Activated naive CD4-positive, alpha-beta T cell treated with anti-CD3 and anti-CD28 coated beads, Interleukin-2, amount 10 ng/mL, durations not matched to agents 7 days and 5 days (primary cell): ENCODE measurements at regions not wholly inside any gene's neighbourhood (a gene's known extent, or its start where the extent isn't known, plus 50 kb on each side); places are given as distances from the start of the nearest gene placed in this dataset.
"Not testable (repeated sequence)": the region's sequence is repeated elsewhere in the genome, so short reads cannot be mapped to it uniquely, and the experiment has no call there.

Source experiments
- CTCF ChIA-PET: fragments of 350-600 bp; sonication (Branson Sonifier 250); formaldehyde crosslinking; loops from one replicate; lab custom pipeline; 2021; ENCODE audit warnings: antibody characterized with exemption; lab: Charles Lee
- DNase-seq: peaks from one replicate; pipeline ENCODE4 v3.0.0-alpha.2; 2020
- H3K27ac Mint-ChIP-seq: one replicate; pipeline ENCODE4 v1.8.0; 2021; ENCODE audit warnings: mild to moderate bottlenecking, moderate library complexity, mixed read lengths
- H3K27me3 Mint-ChIP-seq: one replicate; pipeline ENCODE4 v1.8.0; 2021; ENCODE audit warnings: mild to moderate bottlenecking, mixed read lengths
- H3K36me3 Mint-ChIP-seq: one replicate; pipeline ENCODE4 v1.8.0; 2021; ENCODE audit warnings: mixed read lengths
- H3K4me1 Mint-ChIP-seq: one replicate; pipeline ENCODE4 v1.8.0; 2021; ENCODE audit warnings: mixed read lengths
- H3K4me3 Mint-ChIP-seq: one replicate; pipeline ENCODE4 v1.8.0; 2021; ENCODE audit warnings: mild to moderate bottlenecking, moderate library complexity, mixed read lengths
- H3K9me3 Mint-ChIP-seq: one replicate; pipeline ENCODE4 v1.8.0; 2021; ENCODE audit warnings: mixed read lengths

DNA sequence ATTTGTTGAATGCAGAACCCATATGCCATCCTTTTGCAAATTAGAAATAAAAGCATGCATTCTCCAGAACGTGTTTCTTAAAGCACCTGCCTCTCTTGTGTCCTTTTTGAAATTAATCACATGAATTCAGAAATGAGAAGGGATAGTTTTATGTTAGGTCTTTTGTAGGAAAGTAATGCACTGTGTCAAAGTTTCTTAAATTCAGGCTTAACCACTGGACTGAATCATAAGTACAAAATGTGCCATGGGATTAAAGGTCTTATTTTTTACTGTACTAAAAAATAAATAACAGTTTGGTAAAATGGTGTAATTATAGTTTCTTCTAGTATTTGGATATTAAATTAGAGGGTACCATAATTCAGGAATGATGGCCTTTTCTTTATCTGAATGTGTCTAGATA is 290.1 kb upstream of the USP25 start:
- H3K27ac Mint-ChIP-seq = no peak overlapping the region
- CTCF ChIA-PET = interaction anchor here (0.5 kb wide), 1 partner anchor 14 kb away, joined by 3 read pairs; no protein-coding TSS in a partner anchor
- DNase-seq = no peak
- no peaks in the 10 kb centered on the region for H3K36me3 Mint-ChIP-seq
- no peaks in the 10 kb centered on the region for H3K4me1 Mint-ChIP-seq
- H3K9me3 Mint-ChIP-seq = no peaks in the 10 kb centered on the region
- H3K27me3 Mint-ChIP-seq = no peaks in the 10 kb centered on the region
- H3K4me3 Mint-ChIP-seq = no peak overlapping the region

DNA sequence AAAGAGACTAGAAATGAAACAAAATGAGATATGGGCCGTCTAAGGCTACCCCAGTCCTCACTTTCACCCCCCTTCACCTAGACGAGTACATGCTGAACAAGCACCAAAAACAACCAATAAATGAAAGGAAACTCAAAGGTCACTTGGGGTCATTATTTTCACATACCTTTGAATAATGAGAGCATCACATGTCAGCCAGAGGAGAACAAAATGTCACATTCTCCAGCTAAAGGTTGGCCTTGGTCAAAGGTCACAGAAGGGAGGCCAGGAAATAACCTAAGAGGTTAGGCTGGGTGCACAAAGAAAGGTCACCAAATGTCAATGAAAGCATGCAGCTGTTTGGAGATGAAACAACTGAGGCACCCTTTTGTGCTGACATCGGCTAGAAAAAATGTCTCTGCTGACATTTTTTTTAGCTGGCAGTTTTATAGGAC is 288.7 kb upstream of the USP25 start:
- no peak for DNase-seq
- Mint-ChIP-seq H3K4me1 (no peaks in the 10 kb centered on the region), H3K27me3 (no peaks in the 10 kb centered on the region), H3K9me3 (no peaks in the 10 kb centered on the region), H3K27ac (no peak overlapping the region), H3K4me3 (no peak overlapping the region), H3K36me3 (no peaks in the 10 kb centered on the region)
- CTCF ChIA-PET = no interaction called here

DNA sequence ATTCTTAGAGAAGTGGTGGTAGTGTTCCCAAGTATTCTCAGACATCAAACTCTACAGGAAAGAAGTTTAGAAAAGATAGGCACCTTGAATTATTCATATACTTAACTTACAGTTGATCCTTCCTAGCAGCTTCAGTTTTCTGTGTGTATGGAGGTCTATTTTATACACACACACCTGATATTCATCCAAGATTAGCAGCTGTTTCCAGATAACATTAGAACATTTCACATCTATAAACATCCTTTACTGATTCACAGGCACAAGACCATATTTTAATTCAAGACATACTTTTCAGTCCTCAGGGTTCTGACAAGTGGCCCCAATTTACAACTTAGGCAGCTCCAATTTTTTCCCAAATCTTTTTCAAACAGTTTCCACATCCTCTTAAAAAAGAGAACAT is 287.8 kb upstream of the USP25 start:
- Mint-ChIP-seq H3K9me3 (no peaks in the 10 kb centered on the region), H3K4me1 (no peaks in the 10 kb centered on the region), H3K27me3 (no peaks in the 10 kb centered on the region), H3K27ac (no peak overlapping the region), H3K4me3 (no peak overlapping the region), H3K36me3 (no peaks in the 10 kb centered on the region)
- CTCF ChIA-PET = no interaction called here
- DNase-seq = no peak

DNA sequence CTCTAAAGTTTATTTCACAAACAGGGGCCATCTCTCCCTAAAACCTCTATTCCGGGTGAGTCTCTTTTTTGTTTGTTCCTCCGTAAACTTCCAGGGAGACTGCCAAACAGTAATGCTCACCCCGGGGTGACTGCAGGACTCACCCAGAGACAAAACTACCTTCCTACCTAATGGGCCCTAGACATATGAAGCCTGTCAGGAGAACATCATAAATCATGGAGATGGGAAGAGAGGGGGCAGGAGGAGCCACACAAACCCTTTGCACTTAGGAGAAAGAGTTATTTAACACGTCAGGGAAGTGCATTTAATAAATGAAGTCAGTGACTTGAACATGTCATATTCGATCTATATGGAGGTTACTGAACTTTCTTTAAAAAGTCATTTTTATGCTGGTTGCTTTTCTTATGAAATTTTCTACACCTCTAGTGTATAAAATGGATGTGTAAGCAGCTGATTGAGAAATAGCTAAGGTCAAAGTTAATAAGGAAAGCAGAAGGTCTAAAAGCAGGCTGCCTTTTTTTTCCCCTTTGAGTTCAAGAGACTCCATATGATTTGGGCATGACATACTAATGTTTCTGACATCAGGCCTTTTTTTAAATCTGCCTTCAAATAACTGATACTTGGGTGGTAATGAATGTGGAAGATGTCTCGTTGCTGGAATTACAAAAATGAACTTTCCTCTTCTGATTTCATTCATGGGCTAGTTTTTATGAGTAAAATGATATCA is 286.9 kb upstream of the USP25 start:
- CTCF ChIA-PET = no interaction called here

DNA sequence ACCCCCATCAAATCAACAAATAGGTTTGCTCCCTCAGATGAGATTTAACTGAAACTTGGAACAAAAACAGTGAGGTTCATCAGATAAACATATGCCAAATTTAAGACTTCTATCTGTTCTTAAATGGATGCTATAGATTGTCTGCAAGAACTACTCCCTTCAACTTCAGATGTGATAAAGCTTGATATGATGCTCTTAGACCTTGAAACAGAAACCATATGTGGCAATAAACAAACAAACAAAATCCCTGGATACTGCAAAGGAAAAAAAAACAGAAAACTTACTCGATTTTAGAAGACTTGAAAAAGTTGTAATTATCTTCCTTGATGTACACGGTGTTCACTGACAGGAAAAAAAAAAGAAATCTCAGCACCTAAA is 286.1 kb upstream of the USP25 start:
- DNase-seq = no peak
- no peaks in the 10 kb centered on the region for H3K4me1 Mint-ChIP-seq
- H3K27ac Mint-ChIP-seq = no peak overlapping the region
- no peaks in the 10 kb centered on the region for H3K9me3 Mint-ChIP-seq
- H3K4me3 Mint-ChIP-seq = no peak overlapping the region
- H3K27me3 Mint-ChIP-seq = no peaks in the 10 kb centered on the region
- CTCF ChIA-PET = no interaction called here
- H3K36me3 Mint-ChIP-seq = no peaks in the 10 kb centered on the region

More for the DNA sequence above, 286.9 kb upstream of the USP25 start:
- Mint-ChIP-seq H3K4me1 (no peaks in the 10 kb centered on the region), H3K27me3 (no peaks in the 10 kb centered on the region), H3K36me3 (no peaks in the 10 kb centered on the region), H3K4me3 (no peak overlapping the region), H3K27ac (no peak overlapping the region), H3K9me3 (no peaks in the 10 kb centered on the region)
- no peak for DNase-seq

- H3K9me3 Mint-ChIP-seq = no peaks in the 10 kb centered on the region
- CTCF ChIA-PET = interaction anchor here (0.7 kb wide), 1 partner anchor 109 kb away, joined by 3 read pairs; no protein-coding TSS in a partner anchor
Observed at GRCh38 chr21:15444118-15444960, 285.4 kb upstream of the USP25 start.

DNA sequence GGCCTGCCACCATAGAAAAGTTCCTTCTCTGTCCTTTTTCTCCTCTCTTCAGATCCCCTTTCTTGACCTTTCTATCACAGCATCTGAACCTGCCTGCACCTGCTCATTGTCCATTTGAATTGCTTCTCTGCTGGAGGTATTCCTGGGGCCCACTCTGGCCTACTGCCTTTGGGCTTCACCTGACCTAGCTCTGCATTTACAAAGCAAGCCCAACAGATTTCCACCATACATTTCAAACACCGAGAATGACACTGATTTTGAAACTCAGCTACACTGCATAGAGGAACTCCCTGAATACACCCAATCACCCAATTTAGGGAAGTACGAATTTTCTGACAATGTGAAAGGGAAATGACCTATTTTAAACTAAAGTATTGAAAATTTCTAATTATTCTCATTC is 284.5 kb upstream of the USP25 start:
- Mint-ChIP-seq H3K36me3 (no peaks in the 10 kb centered on the region), H3K4me3 (no peak overlapping the region), H3K9me3 (peaks cover 2% of the 10 kb centered on the region), H3K4me1 (no peaks in the 10 kb centered on the region), H3K27ac (no peak overlapping the region), H3K27me3 (no peaks in the 10 kb centered on the region)
- DNase-seq = no peak
- CTCF ChIA-PET = no interaction called here

More at GRCh38 chr21:15444118-15444960, 285.4 kb upstream of the USP25 start:
- H3K4me1 Mint-ChIP-seq = no peaks in the 10 kb centered on the region
- H3K27ac Mint-ChIP-seq = no peak overlapping the region
- DNase-seq = no peak
- H3K27me3 Mint-ChIP-seq = no peaks in the 10 kb centered on the region
- no peaks in the 10 kb centered on the region for H3K36me3 Mint-ChIP-seq
- H3K4me3 Mint-ChIP-seq = no peak overlapping the region

DNA sequence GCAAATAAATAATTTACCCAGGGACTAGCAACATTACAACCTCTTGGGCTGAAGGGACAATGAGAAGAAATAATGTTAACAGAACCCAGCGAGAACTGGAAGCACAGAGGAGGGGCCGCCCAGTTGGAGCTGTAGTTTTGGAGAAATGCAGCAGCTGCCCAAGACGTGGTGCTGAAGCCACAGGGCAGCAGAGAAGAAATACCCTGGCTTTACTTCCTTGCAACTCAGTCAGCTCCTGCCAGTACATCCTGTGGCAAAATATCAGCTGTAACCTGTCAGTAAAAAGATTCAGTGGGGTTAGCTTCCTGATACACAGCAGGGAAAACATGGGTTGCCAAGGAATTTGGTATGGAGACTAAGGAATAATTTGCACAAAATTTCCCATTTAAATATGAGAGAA is 283.6 kb upstream of the USP25 start:
- DNase-seq = no peak
- CTCF ChIA-PET = no interaction called here
- Mint-ChIP-seq H3K36me3 (no peaks in the 10 kb centered on the region), H3K4me1 (no peaks in the 10 kb centered on the region), H3K27ac (no peak overlapping the region), H3K27me3 (no peaks in the 10 kb centered on the region), H3K4me3 (no peak overlapping the region), H3K9me3 (peaks cover 2% of the 10 kb centered on the region)

DNA sequence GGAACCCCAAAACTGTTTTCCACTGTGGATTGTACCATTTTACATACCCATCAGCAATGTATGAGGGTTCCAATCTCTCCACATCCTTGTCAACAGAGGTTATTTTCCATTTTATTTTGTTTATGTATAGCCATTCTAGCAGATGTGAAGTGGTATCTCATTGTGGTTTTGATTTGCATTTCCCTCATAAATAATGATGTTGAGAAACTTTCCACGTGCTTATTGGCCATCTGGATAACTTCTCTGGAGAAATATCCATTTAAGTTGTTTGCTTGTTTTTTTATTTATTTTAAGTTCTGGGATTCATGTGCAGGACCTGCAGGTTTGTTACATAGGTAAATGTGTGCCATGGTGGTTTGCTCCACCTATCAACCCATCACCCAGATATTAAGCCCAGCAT is 280.2 kb upstream of the USP25 start:
- Mint-ChIP-seq H3K4me1 (no peaks in the 10 kb centered on the region), H3K27ac (no peak overlapping the region), H3K4me3 (no peak overlapping the region), H3K27me3 (no peaks in the 10 kb centered on the region), H3K9me3 (peaks cover 2% of the 10 kb centered on the region), H3K36me3 (no peaks in the 10 kb centered on the region)
- no peak for DNase-seq
- CTCF ChIA-PET = no interaction called here

DNA sequence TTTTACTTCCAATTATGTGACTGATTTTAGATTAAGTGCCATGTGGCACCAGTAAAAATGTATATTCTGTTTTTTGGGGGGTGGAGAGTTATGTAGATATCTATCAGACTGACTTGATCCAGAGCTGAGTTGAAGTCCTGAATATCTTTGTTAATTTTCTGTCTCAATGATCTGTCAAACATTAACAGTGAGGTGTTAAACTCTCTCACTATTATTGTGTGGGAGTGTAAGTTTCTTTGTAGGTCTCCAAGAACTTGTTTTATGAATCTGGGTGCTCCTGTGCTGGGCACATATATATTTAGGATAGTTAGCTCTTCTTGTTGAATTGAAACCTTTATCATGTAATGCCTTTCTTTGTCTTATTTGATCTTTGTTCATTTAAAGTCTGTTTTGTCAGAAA is 276.5 kb upstream of the USP25 start:
- Mint-ChIP-seq H3K27ac (no peak overlapping the region), H3K4me3 (no peak overlapping the region), H3K36me3 (no peaks in the 10 kb centered on the region), H3K9me3 (peaks cover 2% of the 10 kb centered on the region), H3K4me1 (no peaks in the 10 kb centered on the region), H3K27me3 (no peaks in the 10 kb centered on the region)
- CTCF ChIA-PET = interaction anchor here (0.6 kb wide), 1 partner anchor 61 kb away, joined by 3 read pairs; no protein-coding TSS in a partner anchor
- no peak for DNase-seq

- DNase-seq, H3K9me3 Mint-ChIP-seq, H3K4me1 Mint-ChIP-seq, H3K4me3 Mint-ChIP-seq, CTCF ChIA-PET, H3K27me3 Mint-ChIP-seq, H3K36me3 Mint-ChIP-seq, H3K27ac Mint-ChIP-seq: not testable (repeated sequence)
Observed at GRCh38 chr21:15453785-15454184, 276.0 kb upstream of the USP25 start.

- CTCF ChIA-PET, H3K4me1 Mint-ChIP-seq, H3K4me3 Mint-ChIP-seq, H3K9me3 Mint-ChIP-seq, DNase-seq, H3K27me3 Mint-ChIP-seq, H3K36me3 Mint-ChIP-seq, H3K27ac Mint-ChIP-seq: not testable (repeated sequence)
Observed at GRCh38 chr21:15454931-15455330, 274.9 kb upstream of the USP25 start.

- H3K36me3 Mint-ChIP-seq = no peaks in the 10 kb centered on the region
- DNase-seq = no peak
- no peaks in the 10 kb centered on the region for H3K27me3 Mint-ChIP-seq
- H3K4me3 Mint-ChIP-seq = no peak overlapping the region
- H3K4me1 Mint-ChIP-seq = no peaks in the 10 kb centered on the region
- no peak overlapping the region for H3K27ac Mint-ChIP-seq
- CTCF ChIA-PET = no interaction called here
- no peaks in the 10 kb centered on the region for H3K9me3 Mint-ChIP-seq
Observed at GRCh38 chr21:15455819-15456462, 273.8 kb upstream of the USP25 start.

DNA sequence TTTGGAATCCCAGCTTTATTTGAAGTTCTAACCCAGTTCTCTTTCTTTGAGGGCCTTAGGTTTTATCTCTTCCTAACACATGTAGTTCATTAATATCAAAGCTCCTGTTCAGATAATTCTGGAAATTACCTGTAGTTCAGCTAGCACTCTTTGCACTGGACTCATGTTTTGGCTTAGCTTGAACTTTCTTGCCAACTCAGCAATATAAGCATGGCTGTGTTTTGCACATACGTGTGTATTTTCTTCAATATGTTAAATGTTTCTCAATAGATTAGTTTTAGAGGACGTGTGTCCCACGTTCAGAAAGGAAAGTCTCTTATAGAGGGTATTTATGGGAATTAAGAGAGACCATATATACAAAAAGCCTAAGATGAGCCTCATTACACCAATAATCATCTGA is 271.8 kb upstream of the USP25 start:
- CTCF ChIA-PET = no interaction called here
- no peak overlapping the region for H3K27ac Mint-ChIP-seq
- no peaks in the 10 kb centered on the region for H3K4me1 Mint-ChIP-seq
- H3K27me3 Mint-ChIP-seq = no peaks in the 10 kb centered on the region
- H3K9me3 Mint-ChIP-seq = no peaks in the 10 kb centered on the region
- H3K36me3 Mint-ChIP-seq = no peaks in the 10 kb centered on the region
- no peak for DNase-seq
- H3K4me3 Mint-ChIP-seq = no peak overlapping the region
